LHCN-M2 (cell line): ENCODE measurements at regions not wholly inside any gene's neighbourhood (a gene's known extent, or its start where the extent isn't known, plus 50 kb on each side); places are given as distances from the start of the nearest gene placed in this dataset.
"Not testable (repeated sequence)": the region's sequence is repeated elsewhere in the genome, so short reads cannot be mapped to it uniquely, and the experiment has no call there.

Experiments
- DNase-seq: peaks from one replicate; pipeline ENCODE4 v3.0.0-alpha.2; 2012; ENCODE audit warnings: low read depth

DNA sequence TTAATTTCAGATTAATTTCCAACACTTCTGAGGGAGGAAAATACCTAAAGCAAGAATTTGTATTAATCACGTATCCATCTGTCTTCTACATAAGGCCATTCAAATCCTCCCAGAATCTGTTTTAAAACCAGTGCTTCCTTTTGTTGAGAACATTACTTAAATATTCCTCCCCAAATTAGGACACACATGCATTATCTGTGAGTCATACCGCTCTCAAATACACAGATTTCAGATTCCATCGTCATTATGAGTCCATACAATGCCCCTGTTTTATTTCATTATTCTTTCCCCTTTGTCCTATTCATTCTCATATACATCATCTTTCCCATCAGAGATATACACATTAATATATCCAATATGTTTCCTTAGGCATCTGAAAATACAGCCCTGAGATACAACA lies 57.3 kb upstream of the PRSS12 start:
- peak; percentile 32 for DNase-seq

DNA sequence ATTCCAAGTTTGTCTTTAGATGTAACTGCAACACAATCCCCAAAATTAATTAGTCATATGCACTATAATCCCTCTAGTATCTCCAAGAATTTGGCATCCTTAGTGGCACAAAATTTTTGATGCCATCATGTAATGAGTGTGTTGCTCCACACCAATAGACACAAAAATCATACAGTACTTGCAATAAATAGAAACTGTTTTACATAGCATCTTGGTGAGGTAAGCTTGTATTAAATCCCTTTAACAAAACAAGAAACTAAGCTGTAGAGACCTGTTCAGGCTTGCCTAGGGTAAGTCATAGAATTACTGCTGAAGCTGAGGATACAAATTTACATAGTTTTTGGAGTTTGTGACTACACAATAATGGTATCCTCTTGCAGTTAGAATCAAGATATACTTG lies 64.5 kb upstream of the PRSS12 start:
- peak; percentile 51 for DNase-seq

DNA sequence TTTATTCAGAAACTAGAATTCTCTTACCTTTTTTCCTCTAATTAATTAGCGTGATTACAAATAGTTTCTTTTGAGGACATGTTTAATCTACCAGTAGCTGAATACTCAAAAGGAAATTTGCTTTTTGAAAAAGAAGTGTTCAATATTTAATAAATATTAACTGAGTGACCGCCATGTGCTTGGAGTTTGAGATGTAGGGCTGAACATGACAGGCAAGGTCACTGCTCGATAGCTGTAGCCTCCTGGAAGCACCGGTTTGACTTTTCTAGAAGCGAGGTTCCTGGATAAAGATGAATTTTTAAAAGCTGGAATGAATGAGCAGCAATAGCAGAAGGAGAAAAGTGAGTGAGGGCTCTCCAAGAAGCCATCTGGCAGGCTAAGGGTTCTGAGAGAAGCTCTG lies 65.0 kb upstream of the PRSS12 start:
- not testable (repeated sequence) for DNase-seq

DNA sequence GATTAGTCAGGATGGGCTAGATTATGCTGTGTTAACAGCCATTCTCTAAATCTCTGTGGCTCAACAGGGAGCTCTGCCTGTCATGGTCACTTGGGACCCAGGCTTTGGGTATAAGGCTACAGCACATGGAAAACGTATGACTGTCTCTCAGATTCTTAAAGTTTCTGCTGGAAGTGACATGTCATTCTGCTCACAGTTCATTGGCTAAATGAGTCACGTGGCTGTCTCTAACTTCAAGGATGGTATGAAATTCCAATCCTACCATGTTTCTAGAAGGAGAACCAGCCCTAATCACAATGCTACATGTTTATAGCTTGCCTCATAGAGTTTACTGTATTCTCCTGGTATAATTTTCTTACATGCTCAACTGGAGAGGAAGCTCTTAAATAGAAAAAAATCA lies 65.6 kb upstream of the PRSS12 start:
- DNase-seq = not testable (repeated sequence)

DNA sequence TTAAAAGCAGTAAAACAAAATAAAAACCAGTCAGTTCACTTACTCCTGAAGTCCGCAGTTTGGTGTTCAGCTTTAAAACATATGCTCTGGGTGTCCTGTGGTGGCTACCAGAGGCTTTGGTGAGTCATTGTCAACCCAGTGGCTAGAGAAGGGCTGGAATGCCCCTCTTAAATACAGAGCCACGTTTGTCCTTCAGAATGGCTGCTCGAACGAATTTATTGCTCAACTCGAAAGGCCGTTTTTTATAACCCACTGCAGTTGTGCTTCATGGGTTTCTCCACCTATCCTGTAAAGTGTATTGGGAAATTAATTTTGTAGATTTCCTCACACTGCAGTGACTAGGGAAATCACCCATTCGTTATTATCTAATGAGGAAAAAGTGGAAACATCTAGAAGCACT lies 66.8 kb upstream of the PRSS12 start:
- not testable (repeated sequence) for DNase-seq

DNA sequence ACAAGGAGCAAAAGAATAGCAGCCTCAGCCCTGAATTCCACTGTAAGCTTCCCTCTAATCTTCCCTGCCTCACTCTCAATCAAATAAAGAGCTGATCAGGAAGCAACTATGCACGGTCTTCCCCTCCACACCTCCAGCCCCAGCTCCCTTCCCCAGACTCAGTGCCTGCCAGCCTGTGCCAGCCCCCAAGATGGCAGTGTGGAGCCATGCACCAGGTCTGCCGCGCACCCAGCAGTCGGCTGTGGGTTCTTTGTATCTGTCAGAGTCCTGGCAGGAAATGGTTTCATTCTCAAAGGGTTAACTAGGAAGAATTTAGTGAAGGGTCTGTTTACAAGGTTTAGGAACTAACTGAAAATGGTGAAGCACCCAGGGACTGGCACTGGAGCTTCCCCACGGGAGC lies 71.3 kb upstream of the PRSS12 start:
- peak; percentile 32 for DNase-seq

DNA sequence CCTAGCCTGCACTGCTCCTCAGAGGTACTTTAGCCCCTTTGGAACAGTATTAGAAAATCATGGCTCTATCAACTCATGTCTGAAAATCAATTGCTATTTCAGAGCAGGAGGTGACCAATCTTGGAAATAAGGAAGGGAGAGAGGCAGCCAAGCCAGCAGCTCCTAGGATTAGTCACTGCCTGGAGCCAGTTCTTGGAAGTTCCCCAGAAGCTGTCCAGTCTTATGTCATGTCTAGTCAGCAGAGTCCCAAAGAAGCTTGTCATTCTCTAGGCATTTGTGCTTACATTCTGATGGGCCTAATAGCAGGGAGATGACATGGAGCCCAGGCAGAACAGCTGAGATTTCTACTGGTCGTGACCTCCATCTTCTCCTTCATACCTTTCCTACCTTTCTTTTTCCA lies 76.1 kb upstream of the PRSS12 start:
- not testable (repeated sequence) for DNase-seq

DNA sequence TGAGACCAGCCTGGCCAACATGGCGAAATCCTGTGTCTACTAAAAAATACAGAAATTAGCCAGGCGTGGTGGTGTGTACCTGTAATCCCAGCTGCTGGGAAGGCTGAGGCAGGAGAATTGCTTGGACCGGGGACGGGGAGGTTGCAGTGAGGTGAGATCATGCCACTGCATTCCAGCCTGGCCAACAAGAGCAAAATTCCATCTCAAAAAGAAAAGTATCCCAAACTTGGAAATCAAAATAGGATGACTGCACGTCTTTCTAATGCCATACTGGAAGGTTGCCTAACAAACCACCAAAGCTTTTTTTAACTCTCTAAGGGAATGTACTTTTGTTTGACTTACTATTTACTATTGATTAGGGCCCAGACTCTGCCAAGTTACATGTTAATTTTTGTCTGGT lies 79.6 kb upstream of the PRSS12 start:
- not testable (repeated sequence) for DNase-seq

DNA sequence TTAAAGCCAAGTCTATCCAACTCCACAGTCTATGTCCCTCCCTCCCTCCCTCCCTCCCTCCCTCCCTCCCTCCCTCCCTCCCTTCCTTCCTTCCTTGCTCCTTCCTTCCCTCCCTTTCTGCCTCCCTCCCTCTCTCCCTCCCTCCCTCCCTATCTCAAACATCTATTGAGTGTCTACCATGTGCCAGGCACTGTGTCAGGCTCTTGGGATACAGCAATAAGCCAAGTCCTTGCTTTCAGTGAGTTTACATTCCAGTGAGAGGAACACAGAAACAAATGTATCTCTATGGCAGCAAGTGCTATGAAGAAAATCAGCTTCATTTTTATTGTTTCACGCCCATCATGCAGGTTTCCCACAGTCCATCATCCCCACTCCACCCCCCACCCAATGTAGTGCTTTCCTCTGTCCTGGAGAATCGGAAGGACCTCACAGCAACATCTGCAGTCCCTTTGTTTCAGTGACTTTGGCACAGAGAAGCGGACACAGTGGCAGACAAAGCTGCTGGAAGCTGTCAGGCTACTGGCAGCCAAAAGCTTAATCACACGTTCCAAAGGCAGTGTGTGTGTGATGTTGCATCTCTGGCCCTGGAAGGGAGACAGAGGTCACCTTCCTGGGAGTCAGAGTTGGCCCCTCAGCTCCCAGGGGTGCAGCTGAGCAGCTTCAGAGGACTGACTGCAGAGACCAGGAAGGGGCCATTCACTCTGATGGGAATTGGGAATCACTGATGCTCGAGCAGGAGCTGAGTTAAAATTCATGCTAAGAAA lies 81.0 kb upstream of the PRSS12 start:
- DNase-seq = not testable (repeated sequence)

DNA sequence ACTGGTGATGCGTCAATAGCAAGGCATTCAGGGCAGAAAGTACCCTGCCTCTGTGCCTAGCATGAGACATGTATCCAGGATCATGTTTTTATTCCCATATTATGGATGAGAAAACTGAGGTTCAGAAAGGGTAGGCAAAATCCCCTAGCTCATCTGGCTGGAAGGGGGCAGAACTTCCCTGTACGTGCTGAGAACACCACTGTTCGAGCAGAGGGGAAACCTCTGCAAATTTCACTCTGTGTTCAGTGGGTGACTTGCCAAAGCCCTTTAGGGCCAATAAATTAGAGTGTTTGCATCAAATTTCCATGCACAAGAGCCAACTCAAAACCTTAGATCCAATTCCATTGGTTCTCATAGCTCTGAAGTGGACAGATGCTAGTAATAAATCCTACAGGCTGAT lies 82.6 kb upstream of the PRSS12 start:
- DNase-seq = not testable (repeated sequence)

DNA sequence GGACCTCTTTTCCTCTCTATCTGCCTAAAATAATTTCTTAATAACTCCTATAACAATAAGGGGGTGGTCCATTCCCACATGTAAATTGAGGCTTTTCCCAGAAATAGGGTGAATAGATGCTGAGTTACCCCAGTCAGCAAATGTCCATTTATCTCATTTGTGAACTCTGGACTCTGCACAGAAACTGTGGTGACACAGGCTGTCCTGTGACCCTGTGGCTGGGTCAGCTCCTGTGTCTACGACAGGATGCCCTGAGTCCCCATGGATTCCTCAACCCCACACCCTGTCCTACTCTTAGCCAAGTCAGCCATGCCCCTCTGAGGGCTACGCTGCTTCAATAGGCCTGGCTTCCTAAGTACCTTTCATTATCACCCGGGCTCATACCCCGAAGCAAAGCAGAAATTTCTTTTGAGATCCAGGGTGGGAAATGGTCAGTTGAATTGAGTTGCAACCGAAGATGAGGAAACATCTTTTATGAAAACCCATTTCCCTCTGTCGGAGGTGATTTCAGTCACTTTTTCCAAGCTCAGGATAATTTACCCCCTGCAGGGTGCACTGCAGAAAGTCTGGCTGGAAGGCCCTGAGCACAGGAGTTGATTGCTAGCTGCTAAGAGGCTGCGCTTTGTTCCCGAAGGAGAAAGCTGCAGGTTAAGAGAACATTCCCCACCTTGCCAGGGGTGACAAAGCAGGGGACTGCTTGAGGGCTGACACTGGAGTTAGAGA lies 89.5 kb upstream of the PRSS12 start:
- not testable (repeated sequence) for DNase-seq

DNA sequence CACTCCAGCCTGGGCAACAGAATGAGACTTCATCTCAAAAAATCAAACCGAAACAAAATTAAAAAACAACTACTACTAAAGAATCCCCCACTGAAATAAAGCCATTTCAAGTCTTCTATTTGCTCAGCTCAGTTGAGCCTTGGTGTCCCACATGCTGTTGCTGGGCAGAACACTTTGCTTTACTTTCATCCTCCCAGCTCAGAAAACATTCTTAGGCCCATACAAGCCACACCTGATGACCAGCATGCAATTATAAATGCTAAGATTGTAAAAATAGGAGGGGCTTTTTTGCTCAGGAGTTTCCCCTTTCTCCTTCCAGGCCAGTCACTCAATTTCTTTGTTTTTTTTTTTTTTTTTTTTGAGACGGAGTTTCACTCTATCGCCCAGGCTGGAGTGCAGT lies 94.6 kb upstream of the PRSS12 start:
- not testable (repeated sequence) for DNase-seq

DNA sequence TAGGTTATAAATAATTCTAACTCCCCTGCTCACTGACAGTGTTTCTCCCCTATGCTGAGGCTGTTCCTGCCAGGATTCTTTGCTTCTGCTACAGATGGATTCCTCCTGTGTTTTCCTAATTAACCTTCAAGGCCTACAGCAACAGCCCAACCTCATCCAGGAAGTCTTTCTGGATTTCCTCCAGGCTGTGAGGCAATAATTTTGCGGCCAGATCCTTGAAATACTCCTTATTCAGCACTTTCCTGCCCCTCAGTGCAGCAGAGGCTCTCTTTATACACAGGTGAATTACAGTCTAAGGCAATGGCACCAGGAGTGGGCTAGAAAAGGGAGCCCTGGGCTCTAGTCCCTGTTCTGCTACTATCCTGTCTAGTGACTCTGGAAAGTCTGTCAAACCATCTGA lies 102.1 kb upstream of the PRSS12 start:
- not testable (repeated sequence) for DNase-seq

DNA sequence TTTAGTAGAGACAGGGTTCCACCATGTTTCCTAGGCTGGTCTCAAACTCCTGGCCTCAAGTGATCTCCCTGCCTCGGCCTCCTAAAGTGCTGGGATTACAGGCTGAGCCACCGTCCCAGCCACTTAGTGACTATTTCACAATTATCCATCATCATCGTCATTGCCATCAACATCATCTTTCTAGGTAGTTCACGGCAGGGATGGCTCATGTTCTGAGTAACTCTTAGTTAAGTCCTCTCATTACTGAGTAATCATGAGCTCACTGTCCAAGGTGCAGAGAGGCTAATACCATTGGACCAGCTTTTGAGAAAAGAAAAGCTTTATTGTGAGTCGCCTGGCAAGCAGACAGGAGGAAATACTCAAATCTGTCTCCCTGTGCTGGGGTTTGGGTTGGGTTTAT lies 108.6 kb upstream of the PRSS12 start:
- DNase-seq = peak; percentile 7

DNA sequence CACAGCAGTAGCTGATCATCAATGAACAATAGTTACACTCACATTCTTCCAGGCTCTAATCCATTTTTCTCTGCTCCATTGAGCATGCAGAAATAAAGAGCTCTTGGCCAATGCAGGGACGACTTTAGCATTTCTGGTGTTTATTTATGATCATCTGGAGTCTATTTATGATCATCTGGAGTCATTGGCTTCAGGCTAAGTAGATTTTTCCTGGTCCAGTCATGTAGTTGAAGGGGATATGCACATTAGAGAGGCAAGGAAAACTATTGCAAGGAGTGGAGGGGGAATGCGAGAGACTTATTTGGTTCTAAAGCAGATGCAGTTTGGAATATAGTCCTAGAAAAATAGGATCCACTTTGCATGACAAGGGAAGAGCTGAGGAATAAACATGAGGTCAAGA lies 113.0 kb upstream of the PRSS12 start:
- DNase-seq = not testable (repeated sequence)

DNA sequence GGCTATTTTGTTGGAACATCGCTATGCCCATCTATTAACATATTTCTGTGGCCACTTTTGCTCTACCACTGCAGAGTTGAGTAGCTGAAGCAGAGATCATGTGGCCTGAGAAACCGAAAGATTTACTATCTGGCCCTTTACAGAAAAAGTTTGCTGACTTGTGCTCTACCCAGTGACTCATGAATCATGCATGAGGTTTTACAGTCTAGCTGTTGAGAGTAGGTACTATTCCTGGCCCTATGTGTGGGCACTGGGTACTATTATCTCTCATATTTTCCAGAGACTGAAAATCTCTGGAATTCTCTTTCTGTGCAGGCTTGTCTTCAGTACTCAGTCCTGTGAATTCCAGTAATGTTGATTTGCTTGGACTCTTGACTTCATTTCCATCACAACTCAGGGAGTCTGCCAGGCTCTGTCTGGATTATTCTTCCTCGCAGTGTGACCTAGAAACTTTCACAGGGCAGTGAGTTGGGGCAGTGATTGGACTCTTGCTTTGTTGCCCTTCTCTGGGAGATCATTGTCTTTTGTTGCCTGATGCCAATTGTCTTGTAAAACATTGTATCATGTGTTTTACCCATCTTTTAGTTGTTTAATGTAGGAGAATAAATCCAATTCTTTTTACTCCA lies 121.3 kb upstream of the PRSS12 start:
- peak; percentile 36 for DNase-seq

DNA sequence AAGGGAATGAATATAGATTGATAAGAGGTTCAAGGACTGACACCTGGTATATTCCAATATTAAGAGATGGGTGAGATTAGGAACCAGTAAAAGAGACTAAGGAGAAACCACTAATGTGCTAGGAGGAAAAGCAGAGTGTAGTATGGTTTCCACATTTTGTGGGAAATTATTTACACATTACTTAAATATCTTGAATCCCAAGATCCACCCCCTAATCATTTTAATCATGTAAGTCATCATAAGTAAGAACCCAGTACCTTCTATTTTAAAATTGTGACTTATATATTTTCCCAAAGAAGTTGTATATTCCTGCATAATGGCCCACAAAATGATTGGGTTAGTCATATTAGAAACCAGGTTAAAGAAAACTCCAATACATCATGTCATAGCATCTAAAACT lies 122.0 kb upstream of the PRSS12 start:
- DNase-seq = not testable (repeated sequence)

DNA sequence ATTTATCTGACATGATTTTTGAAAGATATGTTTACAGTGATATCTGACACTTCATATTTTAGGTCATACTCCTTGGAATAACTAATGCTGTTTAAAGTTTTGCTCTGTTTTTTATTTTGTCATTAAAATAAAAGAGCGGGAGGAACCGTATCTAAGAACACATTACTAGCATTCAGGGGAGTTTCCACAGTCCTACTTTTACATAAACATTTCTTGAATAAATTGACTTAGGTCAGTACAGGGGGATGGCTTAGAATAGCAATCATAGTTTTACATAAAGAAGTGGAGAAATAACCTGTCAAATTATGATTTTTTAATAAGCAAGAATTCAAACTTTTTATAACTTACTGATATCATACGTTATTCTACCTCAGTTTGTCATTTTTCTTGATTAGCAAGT lies 123.1 kb upstream of the PRSS12 start:
- DNase-seq = not testable (repeated sequence)

DNA sequence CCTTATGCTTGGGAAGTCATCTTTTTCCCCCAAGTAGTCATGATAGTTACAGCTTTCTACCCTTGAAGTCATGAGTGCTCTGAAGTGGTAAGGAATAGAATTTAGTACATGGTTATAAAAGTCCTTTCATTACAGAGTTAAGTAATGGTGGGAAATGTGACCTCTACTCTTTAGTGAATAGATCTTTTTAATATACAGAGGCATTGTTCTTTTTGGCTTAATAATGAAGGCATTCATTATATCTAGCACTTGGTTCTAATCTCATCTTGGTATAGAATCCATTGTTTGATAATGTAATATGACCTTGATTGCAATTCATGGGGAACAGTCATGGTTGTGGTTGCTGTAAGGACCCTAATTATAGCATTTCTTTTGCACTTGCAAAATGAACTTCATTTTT lies 125.0 kb upstream of the PRSS12 start:
- not testable (repeated sequence) for DNase-seq

DNA sequence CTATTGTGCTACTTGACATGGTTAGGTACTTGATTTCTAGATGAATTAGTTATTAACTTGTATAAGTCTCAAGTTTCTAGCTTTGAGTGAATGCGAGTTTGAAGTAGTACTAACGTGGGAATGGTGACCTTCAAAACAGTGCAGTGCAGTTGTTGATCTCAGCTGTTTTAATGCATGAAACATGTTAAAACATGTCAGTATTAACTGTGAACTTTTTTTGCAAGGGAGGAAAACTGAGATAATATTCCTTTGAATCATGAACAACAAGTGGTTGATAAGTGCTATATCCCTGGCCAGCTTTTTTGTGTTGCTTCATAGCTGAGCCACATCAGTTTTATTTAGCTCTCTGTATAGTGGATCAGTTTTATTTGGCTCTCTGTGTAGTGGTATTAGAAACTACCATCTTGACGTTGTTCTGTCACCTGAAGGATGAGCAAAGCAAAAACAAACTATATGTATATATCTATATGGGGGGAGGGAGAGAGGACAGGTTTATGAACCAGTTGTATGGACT lies 133.1 kb upstream of the PRSS12 start:
- DNase-seq = peak; percentile 1

DNA sequence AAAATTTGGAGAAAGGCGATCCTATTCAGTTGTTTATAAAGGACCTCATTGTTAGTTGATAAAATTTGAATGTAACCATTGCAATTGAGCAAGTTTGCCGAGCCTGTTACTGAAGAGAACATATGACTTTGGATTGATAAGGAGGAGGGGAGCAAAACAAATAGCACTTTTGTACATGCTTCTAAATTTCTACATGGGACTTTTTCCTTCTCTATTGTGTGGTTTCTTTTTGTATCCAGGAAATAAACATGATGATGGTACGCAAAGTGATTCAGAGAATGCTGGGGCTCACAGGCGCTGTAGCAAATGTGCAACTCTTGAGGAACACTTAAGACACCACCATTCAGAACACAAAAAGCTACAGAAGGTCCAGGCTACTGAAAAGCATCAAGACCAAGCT lies 140.2 kb upstream of the PRSS12 start:
- DNase-seq = not testable (repeated sequence)

DNA sequence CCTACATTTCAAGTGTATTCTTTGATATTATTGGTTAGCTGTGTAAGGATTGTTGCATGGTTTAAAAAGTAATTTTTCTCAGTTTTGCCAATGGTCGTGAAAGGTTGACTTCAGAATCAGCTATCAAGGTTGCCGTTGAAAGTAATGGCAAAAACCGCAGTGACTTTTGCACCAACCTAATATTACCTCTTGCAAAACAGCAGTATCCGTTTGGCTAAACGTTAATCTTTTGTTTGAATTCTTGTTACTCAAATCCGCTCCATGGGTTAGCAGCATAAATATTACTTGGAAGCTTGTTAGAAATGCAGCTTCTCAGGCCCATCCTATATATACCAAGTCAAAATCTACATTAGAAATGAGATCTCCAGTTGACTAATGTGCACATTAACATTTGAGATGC lies 141.6 kb upstream of the PRSS12 start:
- DNase-seq = not testable (repeated sequence)
